ENCODE measurements at regions not wholly inside any gene's neighbourhood (a gene's known extent, or its start where the extent isn't known, plus 50 kb on each side); places are given as distances from the start of the nearest gene placed in this dataset.

- intact Hi-C loops (cut with DNase I) = no loop called here
- 81 to 92% (median 85%) methylated on average over 5 of the region's 5 CpGs for WGBS, 4 donors
Observed at GRCh38 chr9:111149018-111149759, 110.9 kb upstream of the LPAR1 start.

GRCh38 chr9:111148052-111149017 lies 110.1 kb upstream of the LPAR1 start:
- Histone ChIP-seq H3K4me3 (no peak overlapping the region), H3K27ac (no peak overlapping the region), H3K36me3 (replicated peaks in 1 of 2) (no peaks in the 10 kb centered on the region), H3K4me1 (replicated peaks in 1 of 2) (no peaks in the 10 kb centered on the region), H3K27me3 (no peaks in the 10 kb centered on the region), H3K9me3 (replicated peaks in 1 of 3) (no peaks in the 10 kb centered on the region)
- intact Hi-C loops (cut with DNase I) = no loop called here
- TF ChIP-seq POLR2A (IDR thresholded peaks at IDR 0.05) (no peak), CTCF (IDR thresholded peaks at IDR 0.05) (no peak)
- WGBS, 4 donors = 66 to 72% (median 69%) methylated on average over 10 of the region's 10 CpGs
- no peak for DNase-seq

More at GRCh38 chr9:111149018-111149759, 110.9 kb upstream of the LPAR1 start:
- Histone ChIP-seq H3K27ac (no peak overlapping the region), H3K36me3 (replicated peaks in 1 of 2) (no peaks in the 10 kb centered on the region), H3K4me1 (replicated peaks in 1 of 2) (no peaks in the 10 kb centered on the region), H3K4me3 (no peak overlapping the region), H3K9me3 (replicated peaks in 1 of 3) (no peaks in the 10 kb centered on the region), H3K27me3 (no peaks in the 10 kb centered on the region)
- no peak for DNase-seq
- no peak for TF ChIP-seq CTCF (IDR thresholded peaks at IDR 0.05)
- TF ChIP-seq POLR2A (IDR thresholded peaks at IDR 0.05) = no peak

- Histone ChIP-seq H3K36me3 (replicated peaks in 1 of 2) (no peaks in the 10 kb centered on the region), H3K27ac (no peak overlapping the region), H3K27me3 (no peaks in the 10 kb centered on the region), H3K4me1 (replicated peaks in 1 of 2) (no peaks in the 10 kb centered on the region), H3K9me3 (replicated peaks in 1 of 3) (no peaks in the 10 kb centered on the region), H3K4me3 (no peak overlapping the region)
- WGBS, 4 donors = 62 to 94% (median 73%) methylated on average over 3 of the region's 3 CpGs
- no peak for DNase-seq
- intact Hi-C loops (cut with DNase I) = no loop called here
- no peak for TF ChIP-seq CTCF (IDR thresholded peaks at IDR 0.05)
- TF ChIP-seq POLR2A (IDR thresholded peaks at IDR 0.05) = no peak
Observed at GRCh38 chr9:111147041-111147440, 108.8 kb upstream of the LPAR1 start.

GRCh38 chr9:111144741-111145140 lies 106.5 kb upstream of the LPAR1 start:
- H3K27me3 ChIP-seq = no peaks in the 10 kb centered on the region
- no peaks in the 10 kb centered on the region for H3K36me3 ChIP-seq (replicated peaks in 1 of 2)
- TF ChIP-seq POLR2A (IDR thresholded peaks at IDR 0.05) (no peak), CTCF (IDR thresholded peaks at IDR 0.05) (no peak)
- no peaks in the 10 kb centered on the region for H3K9me3 ChIP-seq (replicated peaks in 1 of 3)
- no peaks in the 10 kb centered on the region for H3K4me1 ChIP-seq (replicated peaks in 1 of 2)
- no peak overlapping the region for H3K27ac ChIP-seq
- DNase-seq = no peak
- WGBS, 4 donors = 49 to 69% (median 57%) methylated on average over 3 of the region's 3 CpGs
- H3K4me3 ChIP-seq = no peak overlapping the region
- intact Hi-C loops (cut with DNase I) = no loop called here

All from adrenal gland (tissue), 9 donors.